Esophagus muscularis mucosa (tissue), 4 donors: ENCODE measurements at regions not wholly inside any gene's neighbourhood (a gene's known extent, or its start where the extent isn't known, plus 50 kb on each side); places are given as distances from the start of the nearest gene placed in this dataset.

Experiments used
- DNase-seq: peaks from one replicate; pipeline ENCODE4 v3.0.0-alpha.2; 2017; ENCODE audit errors: extremely low spot score
- H3K27ac ChIP-seq, 4 donors: fragments of 200-600 bp; sonication (generic); replicated peaks in 1 of 4; 1 replicate in 3 of 4; 2 replicates in 1 of 4; pipeline ENCODE4 v1.5.1; 2016 to 2019; ENCODE audit warnings: mild to moderate bottlenecking in 1 of 4
- H3K27me3 ChIP-seq, 4 donors: fragments of 200-600 bp; sonication (generic); one replicate each; pipeline versions ENCODE4 v1.5.1 to v1.6.0; 2016 to 2019
- H3K36me3 ChIP-seq, 4 donors: fragments of 200-600 bp; sonication (generic); one replicate each; pipeline ENCODE4 v1.5.1; 2016 to 2019
- H3K4me1 ChIP-seq, 4 donors: fragments of 200-600 bp; sonication (generic); one replicate each; pipeline ENCODE4 v1.5.1; 2016 to 2019
- H3K4me3 ChIP-seq, 4 donors: fragments of 200-600 bp; sonication (generic); 1 replicate in 2 of 4; 2 replicates in 2 of 4; pipeline ENCODE4 v1.5.1; 2016 to 2019; ENCODE audit warnings: mild to moderate bottlenecking in 4 of 4, moderate library complexity in 1 of 4
- H3K9me3 ChIP-seq, 4 donors: fragments of 200-600 bp; sonication (generic); 1 replicate in 3 of 4; 2 replicates in 1 of 4; pipeline ENCODE4 v1.5.1; 2016 to 2019
- CTCF ChIP-seq, 3 experiments: fragments of 200-600 bp in 2 of 3; fragments of 450-650 bp in 1 of 3; sonication (generic) in 2 of 3; IDR thresholded peaks; one replicate each; pipeline ENCODE4 v1.5.1; 2017 to 2019; ENCODE audit warnings: antibody characterized with exemption in 3 of 3, mild to moderate bottlenecking in 2 of 3, moderate library complexity in 1 of 3
- EP300 ChIP-seq: sonication (generic); formaldehyde crosslinking; IDR thresholded peaks from one replicate; pipeline ENCODE4 v1.6.1; 2017; ENCODE audit warnings: antibody characterized with exemption
- POLR2A ChIP-seq: fragments of 450-650 bp; IDR thresholded peaks from one replicate; pipeline ENCODE4 v1.6.1; 2017; ENCODE audit warnings: antibody characterized with exemption, moderate library complexity, mild to moderate bottlenecking, low read depth
- POLR2AphosphoS5 ChIP-seq, 2 donors: sonication (generic); formaldehyde crosslinking; IDR thresholded peaks; one replicate each; pipeline ENCODE4 v1.6.1; 2017; ENCODE audit warnings: antibody characterized with exemption in 2 of 2
- WGBS: methylation state at CpG from one replicate; pipeline ENCODE4 v1.1.5; 2018; 5-methylcytosine and 5-hydroxymethylcytosine counted together
- intact Hi-C: fragments of 100-400 bp; cut with DNase I; formaldehyde crosslinking; loops from one replicate; pipeline ENCODE4 v1.15.1; 2023

- Histone ChIP-seq H3K27ac (no peak overlapping the region), H3K36me3 (no peaks in the 10 kb centered on the region), H3K4me1 (no peaks in the 10 kb centered on the region), H3K4me3 (no peak overlapping the region), H3K9me3 (no peaks in the 10 kb centered on the region), H3K27me3 (no peaks in the 10 kb centered on the region)
- TF ChIP-seq POLR2AphosphoS5 (IDR thresholded peaks at IDR 0.05) (no peak), CTCF (IDR thresholded peaks at IDR 0.05) (no peak), EP300 (no peak), POLR2A (no peak)
- intact Hi-C loops: no loop called here
- 30% methylated on average over 1 of the region's 1 CpG for WGBS
- no peak for DNase-seq
Measured at GRCh38 chr5:145072889-145073288, 762.3 kb downstream of the PRELID2 start.

- Histone ChIP-seq H3K27me3 (no peaks in the 10 kb centered on the region), H3K4me1 (no peaks in the 10 kb centered on the region), H3K27ac (no peak overlapping the region), H3K9me3 (no peaks in the 10 kb centered on the region), H3K4me3 (no peak overlapping the region), H3K36me3 (no peaks in the 10 kb centered on the region)
- TF ChIP-seq CTCF (IDR thresholded peaks at IDR 0.05) (no peak), POLR2A (no peak), POLR2AphosphoS5 (IDR thresholded peaks at IDR 0.05) (no peak), EP300 (no peak)
- whole genome bisulfite sequencing: 78% methylated on average over 3 of the region's 3 CpGs
- no peak for DNase-seq
- intact Hi-C loops: no loop called here
Measured at GRCh38 chr5:145068721-145069120, 766.4 kb downstream of the PRELID2 start.

- no peaks in the 10 kb centered on the region for H3K9me3 ChIP-seq
- 82% methylated on average over 6 of the region's 6 CpGs for WGBS
- DNase-seq: no peak
Measured at GRCh38 chr5:145062280-145063062, 772.7 kb downstream of the PRELID2 start.

GRCh38 chr5:145056800-145057199 lies 778.3 kb downstream of the PRELID2 start:
- Histone ChIP-seq H3K9me3 (no peaks in the 10 kb centered on the region), H3K4me3 (no peak overlapping the region), H3K36me3 (no peaks in the 10 kb centered on the region), H3K27me3 (no peaks in the 10 kb centered on the region), H3K27ac (no peak overlapping the region), H3K4me1 (no peaks in the 10 kb centered on the region)
- intact Hi-C loops: no loop called here
- 63% methylated on average over 5 of the region's 5 CpGs for WGBS
- DNase-seq: no peak
- TF ChIP-seq CTCF (IDR thresholded peaks at IDR 0.05) (no peak), POLR2A (no peak), POLR2AphosphoS5 (IDR thresholded peaks at IDR 0.05) (no peak)

More at GRCh38 chr5:145062280-145063062, 772.7 kb downstream of the PRELID2 start:
- H3K27ac ChIP-seq: no peak overlapping the region
- no peak for TF ChIP-seq EP300
- TF ChIP-seq CTCF (IDR thresholded peaks at IDR 0.05): no peak
- no peak for TF ChIP-seq POLR2AphosphoS5 (IDR thresholded peaks at IDR 0.05)
- no peak for TF ChIP-seq POLR2A
- intact Hi-C loops: no loop called here
- no peaks in the 10 kb centered on the region for H3K27me3 ChIP-seq
- H3K4me1 ChIP-seq: no peaks in the 10 kb centered on the region
- H3K36me3 ChIP-seq: no peaks in the 10 kb centered on the region
- no peak overlapping the region for H3K4me3 ChIP-seq

- TF ChIP-seq EP300: no peak
- no peak for TF ChIP-seq POLR2A
- TF ChIP-seq POLR2AphosphoS5 (IDR thresholded peaks at IDR 0.05): no peak
- TF ChIP-seq CTCF (IDR thresholded peaks at IDR 0.05): no peak
- Histone ChIP-seq H3K27me3 (no peaks in the 10 kb centered on the region), H3K36me3 (no peaks in the 10 kb centered on the region), H3K4me3 (no peak overlapping the region), H3K27ac (no peak overlapping the region), H3K9me3 (no peaks in the 10 kb centered on the region), H3K4me1 (no peaks in the 10 kb centered on the region)
- intact Hi-C loops: no loop called here
- WGBS: 79% methylated on average over 1 of the region's 1 CpG
- DNase-seq: no peak
Measured at GRCh38 chr5:145050181-145050580, 785.0 kb downstream of the PRELID2 start.
